Mammary epithelial cell (primary cell): ENCODE measurements at regions not wholly inside any gene's neighbourhood (a gene's known extent, or its start where the extent isn't known, plus 50 kb on each side); places are given as distances from the start of the nearest gene placed in this dataset.

Experiments
- CTCF ChIP-seq, 2 donors: IDR thresholded peaks in 1 of 2; conservative IDR thresholded peaks in 1 of 2; 2 replicates each; pipeline ENCODE4 v1.5.1; 2011 to 2012; ENCODE audit warnings: inconsistent platforms in 2 of 2, low read length in 2 of 2, mild to moderate bottlenecking in 2 of 2, control low read depth in 1 of 2, low read depth in 1 of 2; ENCODE audit not compliant: insufficient read depth in 1 of 2; ENCODE audit errors: extremely low read depth in 1 of 2
- EZH2 ChIP-seq: IDR thresholded peaks from 2 replicates; pipeline ENCODE4 v1.6.1; 2012; ENCODE audit warnings: low read length, inconsistent platforms, borderline replicate concordance

- TF ChIP-seq CTCF (conservative IDR thresholded peaks at IDR 0.05 in 1 of 2, IDR thresholded peaks at IDR 0.05 in 1 of 2; ENCODE audit: extremely low read depth in 1 of 2, insufficient read depth in 1 of 2, low read depth in 1 of 2, low read length in 2 of 2), result no peak
- no peak for TF ChIP-seq EZH2
Observed at GRCh38 chr4:129437347-129437746, 341.4 kb downstream of the C4orf33 start.
